ENCODE measurements at regions not wholly inside any gene's neighbourhood (a gene's known extent, or its start where the extent isn't known, plus 50 kb on each side); places are given as distances from the start of the nearest gene placed in this dataset.
"Not testable (repeated sequence)": the region's sequence is repeated elsewhere in the genome, so short reads cannot be mapped to it uniquely, and the experiment has no call there.

DNA sequence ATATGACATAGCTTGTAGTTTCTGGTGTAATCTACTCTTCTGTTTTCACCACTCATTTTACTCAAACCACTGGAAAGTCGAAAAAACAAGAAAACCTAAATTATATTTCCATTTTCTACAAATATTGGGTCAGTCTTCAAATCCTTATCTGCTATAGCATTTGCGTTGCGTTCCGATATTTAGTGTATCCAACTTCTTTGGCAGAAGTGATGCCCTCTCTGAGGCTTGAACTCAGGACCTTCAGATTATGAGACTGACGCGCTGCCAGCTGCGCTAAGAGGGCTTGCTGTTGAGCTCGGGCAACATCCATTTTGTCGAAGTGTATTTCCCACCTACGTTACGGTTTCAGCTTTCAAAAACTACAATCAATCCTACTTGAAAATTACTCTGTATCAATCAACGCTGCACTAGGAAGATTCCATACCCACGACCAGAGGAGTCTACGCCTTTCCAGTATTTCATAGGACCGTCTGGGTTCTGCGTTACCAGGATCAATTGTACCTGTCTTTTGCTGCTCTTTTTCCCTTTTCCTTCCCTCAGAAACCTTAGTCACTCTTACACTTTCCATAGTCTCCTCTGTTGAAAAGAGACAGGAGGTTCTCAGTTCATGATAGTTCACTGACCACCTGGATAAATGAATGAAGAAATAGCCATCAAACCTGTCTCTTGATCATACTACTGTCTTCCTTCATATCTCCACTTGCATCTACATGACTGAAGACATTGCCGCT lies 140.5 kb upstream of the ZNF322 start:
- not testable (repeated sequence) for DNase-seq (ENCODE audit: low spot score)

- DNase-seq (ENCODE audit: low spot score): not testable (repeated sequence)
Measured at GRCh38 chr6:26803762-26804161, 144.2 kb upstream of the ZNF322 start.

GRCh38 chr6:26811486-26812116 lies 152.1 kb upstream of the ZNF322 start:
- not testable (repeated sequence) for DNase-seq (ENCODE audit: low spot score)

DNA sequence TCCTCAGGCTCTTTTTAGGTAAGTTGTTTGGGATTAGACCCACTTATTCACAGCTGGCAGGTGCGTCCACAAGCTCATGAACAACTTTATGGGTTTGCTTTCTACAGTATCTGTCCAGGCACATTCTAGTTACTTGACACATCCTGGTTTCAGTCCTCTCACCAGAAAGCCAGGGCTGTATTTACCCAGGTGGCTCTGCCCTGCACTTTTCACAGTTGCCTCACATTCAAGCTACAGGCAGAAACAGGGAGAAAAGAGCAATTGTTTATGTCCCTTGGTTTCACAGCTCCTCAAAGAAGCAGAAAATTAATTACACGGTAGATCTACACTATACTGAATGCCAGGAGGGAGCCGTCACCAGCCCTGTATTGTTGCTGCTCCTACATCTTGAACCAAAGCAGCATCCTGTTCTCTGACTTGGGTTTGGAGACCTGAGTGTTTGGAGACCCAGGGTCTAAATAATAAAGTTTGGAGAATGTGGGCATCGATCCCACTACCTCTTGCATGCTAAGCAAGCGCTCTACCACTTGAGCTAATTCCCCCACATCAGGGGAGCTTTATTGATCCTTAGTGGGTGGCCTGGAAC lies 159.2 kb upstream of the ZNF322 start:
- DNase-seq (ENCODE audit: low spot score): not testable (repeated sequence)

GRCh38 chr6:26827965-26828364 lies 168.4 kb upstream of the ZNF322 start:
- not testable (repeated sequence) for DNase-seq (ENCODE audit: low spot score)

DNA sequence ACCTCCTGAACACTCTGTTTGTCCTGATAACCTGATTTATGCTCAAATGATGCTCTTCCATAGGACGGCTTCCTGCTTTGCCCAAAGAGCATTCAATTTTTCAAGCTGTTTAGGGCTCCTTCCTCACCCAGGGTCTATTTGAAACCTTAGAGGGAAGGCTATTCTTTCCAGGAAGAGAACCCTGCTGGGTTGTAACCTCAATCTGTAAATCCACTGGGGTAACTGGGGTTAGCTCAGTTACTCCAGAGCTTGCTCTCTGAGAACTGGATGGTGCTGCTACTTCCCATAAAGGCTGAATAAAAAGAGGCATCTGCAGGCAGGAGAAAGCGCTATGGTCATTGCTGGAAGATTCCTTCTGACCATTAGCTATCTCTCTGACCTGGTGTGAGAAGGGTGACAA lies 169.9 kb upstream of the ZNF322 start:
- DNase-seq (ENCODE audit: low spot score): not testable (repeated sequence)

DNA sequence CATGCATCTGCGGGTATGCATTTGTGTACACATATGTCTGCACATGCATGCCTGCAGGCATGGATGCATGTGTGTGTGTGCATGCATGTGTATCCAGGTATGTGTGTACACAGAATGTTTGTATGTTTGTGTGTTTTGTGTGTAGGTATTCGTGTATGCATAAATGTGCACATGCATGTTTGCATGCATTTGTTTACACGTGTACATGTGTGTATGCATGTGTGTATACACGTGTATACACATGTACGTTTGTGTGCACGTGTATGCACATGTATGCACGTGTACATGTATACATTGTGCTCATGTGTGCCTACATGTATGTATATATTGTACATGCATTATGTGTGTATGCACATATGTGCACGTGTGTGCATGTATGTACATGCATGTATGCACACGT lies 171.4 kb upstream of the ZNF322 start:
- DNase-seq (ENCODE audit: low spot score): not testable (repeated sequence)

GRCh38 chr6:26835707-26836106 lies 176.2 kb upstream of the ZNF322 start:
- not testable (repeated sequence) for DNase-seq (ENCODE audit: low spot score)

- not testable (repeated sequence) for DNase-seq (ENCODE audit: low spot score)
Measured at GRCh38 chr6:26836657-26837056, 177.1 kb upstream of the ZNF322 start.

DNA sequence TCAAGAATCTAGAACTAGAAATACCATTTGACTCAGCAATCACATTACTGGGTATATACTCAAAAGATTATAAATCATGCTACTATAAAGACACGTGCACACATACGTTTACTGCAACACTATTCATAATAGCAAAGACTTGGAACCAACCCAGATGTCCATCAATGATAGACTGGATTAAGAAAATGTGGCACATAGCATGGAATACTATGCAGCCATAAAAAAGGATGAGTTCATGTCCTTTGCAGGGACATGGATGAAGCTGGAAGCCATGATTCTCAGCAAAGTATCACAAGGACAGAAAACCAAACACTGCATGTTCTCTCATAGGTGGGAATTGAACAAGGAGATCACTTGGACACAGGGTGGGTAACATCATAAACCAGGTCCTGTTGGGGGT lies 185.3 kb upstream of the ZNF322 start:
- not testable (repeated sequence) for DNase-seq (ENCODE audit: low spot score)

DNA sequence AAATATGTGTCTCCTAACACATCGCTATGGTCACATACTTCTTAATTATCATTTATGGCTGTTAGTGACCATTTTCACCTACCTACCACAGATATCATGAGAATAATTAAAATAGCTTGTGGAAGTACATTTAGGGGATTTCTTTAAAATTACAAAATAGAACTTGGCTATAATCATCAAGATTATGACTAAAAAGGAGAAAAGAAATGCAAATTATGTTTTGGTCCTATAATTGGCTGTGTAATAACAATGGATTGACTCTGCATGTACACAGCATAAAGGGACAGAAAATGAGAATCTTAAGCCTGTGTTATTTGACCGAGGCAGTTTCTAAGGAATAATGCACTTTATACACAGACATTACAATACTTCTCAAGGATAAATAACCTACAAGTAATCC lies 197.7 kb upstream of the ZNF322 start:
- not testable (repeated sequence) for DNase-seq (ENCODE audit: low spot score)

- DNase-seq (ENCODE audit: low spot score): not testable (repeated sequence)
Measured at GRCh38 chr6:26859067-26859770, 199.7 kb upstream of the ZNF322 start.

- not testable (repeated sequence) for DNase-seq (ENCODE audit: low spot score)
Measured at GRCh38 chr6:26859771-26860163, 200.2 kb upstream of the ZNF322 start.

GRCh38 chr6:26861913-26862312 lies 202.4 kb upstream of the ZNF322 start:
- not testable (repeated sequence) for DNase-seq (ENCODE audit: low spot score)

- not testable (repeated sequence) for DNase-seq (ENCODE audit: low spot score)
Measured at GRCh38 chr6:26863641-26864040, 204.1 kb upstream of the ZNF322 start.

DNA sequence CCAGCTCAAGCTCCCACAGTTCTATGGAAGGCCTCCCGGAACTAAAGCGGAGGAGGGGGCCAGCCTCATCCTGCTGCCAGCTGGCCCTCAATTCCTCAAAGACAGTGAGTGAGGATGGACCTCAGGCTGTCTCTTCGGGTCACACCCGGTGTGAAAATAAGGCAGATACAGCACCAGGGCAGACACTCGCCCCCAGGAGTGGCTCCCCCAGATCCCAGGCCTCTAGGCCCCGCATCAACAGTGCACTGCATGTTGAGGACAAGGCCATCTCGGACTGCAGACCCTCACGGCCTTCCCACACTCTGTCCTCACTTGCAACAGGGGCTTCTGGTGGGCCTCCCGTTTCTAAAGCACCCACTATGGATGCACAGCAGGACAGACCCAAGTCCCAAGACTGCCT lies 239.2 kb upstream of the ZNF322 start:
- DNase-seq (ENCODE audit: low spot score): not testable (repeated sequence)

GRCh38 chr6:26924206-26924605 lies 264.7 kb upstream of the ZNF322 start:
- not testable (repeated sequence) for DNase-seq (ENCODE audit: low spot score)

GRCh38 chr6:26928190-26928589 lies 268.6 kb upstream of the ZNF322 start:
- DNase-seq (ENCODE audit: low spot score): not testable (repeated sequence)

GRCh38 chr6:26937258-26937657 lies 277.7 kb upstream of the ZNF322 start:
- not testable (repeated sequence) for DNase-seq (ENCODE audit: low spot score)

GRCh38 chr6:26951211-26951610 lies 291.7 kb upstream of the ZNF322 start:
- DNase-seq (ENCODE audit: low spot score): not testable (repeated sequence)

- DNase-seq (ENCODE audit: low spot score): not testable (repeated sequence)
Measured at GRCh38 chr6:26956078-26956600, 291.4 kb upstream of the PRSS16 start.

GRCh38 chr6:26956601-26957184 lies 290.8 kb upstream of the PRSS16 start:
- DNase-seq (ENCODE audit: low spot score): not testable (repeated sequence)

Measured in HuH-7 (cell line).